H1 (cell line): ENCODE measurements at regions not wholly inside any gene's neighbourhood (a gene's known extent, or its start where the extent isn't known, plus 50 kb on each side); places are given as distances from the start of the nearest gene placed in this dataset.

Experiments
- CTCF ChIA-PET: fragments of 300-600 bp; sonication (Branson Sonifier 250); formaldehyde crosslinking; loops from one replicate; lab custom pipeline; 2021; ENCODE audit not compliant: partially characterized antibody; lab: Charles Lee
- POLR2A ChIA-PET: fragments of 300-600 bp; sonication (Branson Sonifier 250); formaldehyde crosslinking; loops from one replicate; lab custom pipeline; 2021; ENCODE audit warnings: inconsistent platforms; ENCODE audit not compliant: partially characterized antibody; lab: Charles Lee
- DNase-seq, 2 experiments: peaks; one replicate each; pipeline versions ENCODE4 v3.0.0 to v3.0.0-alpha.2; 2010 to 2022; ENCODE audit warnings: low spot score in 2 of 2, low read depth in 1 of 2, mixed read lengths in 1 of 2
- FAIRE-seq: peaks from 2 replicates; lab custom pipeline; 2011; peaks lifted over from hg19 to GRCh38; lab: Jason Lieb, UNC
- H2AFZ ChIP-seq: 2 replicates; pipeline ENCODE4 v1.8.1; 2012; ENCODE audit warnings: low read length, inconsistent platforms
- H2AK5ac ChIP-seq: 2 replicates; pipeline ENCODE4 v1.6.1; 2013; ENCODE audit warnings: low read depth, low read length
- H2BK120ac ChIP-seq: replicated peaks from 2 replicates; pipeline ENCODE3; 2013; ENCODE audit warnings: low read depth, low read length, inconsistent platforms
- H2BK12ac ChIP-seq: 2 replicates; pipeline ENCODE4 v1.6.1; 2013; ENCODE audit warnings: low read depth, low read length
- H2BK15ac ChIP-seq: 2 replicates; pipeline ENCODE4 v1.6.1; 2013; ENCODE audit warnings: low read length
- H2BK20ac ChIP-seq: 2 replicates; pipeline ENCODE4 v1.6.1; 2013; ENCODE audit warnings: low read length
- H2BK5ac ChIP-seq: 2 replicates; pipeline ENCODE4 v1.6.1; 2013; ENCODE audit warnings: low read depth, low read length
- H3K14ac ChIP-seq: 2 replicates; pipeline ENCODE4 v1.6.1; 2013; ENCODE audit warnings: inconsistent platforms; ENCODE audit not compliant: insufficient read length
- H3K18ac ChIP-seq: 2 replicates; pipeline ENCODE4 v1.6.1; 2013; ENCODE audit warnings: low read length; ENCODE audit errors: extremely low read depth
- H3K23ac ChIP-seq: 2 replicates; pipeline ENCODE4 v1.6.1; 2013; ENCODE audit warnings: inconsistent platforms; ENCODE audit not compliant: insufficient read length
- H3K23me2 ChIP-seq: 2 replicates; pipeline ENCODE4 v1.6.1; 2013; ENCODE audit warnings: low read depth, low read length
- H3K27ac ChIP-seq: 2 replicates; pipeline ENCODE4 v1.6.1; 2011; ENCODE audit warnings: low read depth, low read length, inconsistent platforms
- H3K27me3 ChIP-seq, 4 experiments: replicated peaks in 1 of 4; 1 replicate in 1 of 4; 2 replicates in 3 of 4; pipeline versions ENCODE4 v1.6.1 to v1.8.1; 2011 to 2013; ENCODE audit warnings: low read length in 3 of 4, mild to moderate bottlenecking in 3 of 4, inconsistent platforms in 2 of 4, mixed read lengths in 2 of 4, moderate library complexity in 1 of 4; ENCODE audit not compliant: control insufficient read depth in 3 of 4, insufficient read depth in 3 of 4; ENCODE audit errors: extremely low read depth in 1 of 4
- H3K36me3 ChIP-seq, 4 experiments: 2 replicates each; pipeline versions ENCODE4 v1.6.1 to v1.8.1; 2011 to 2013; ENCODE audit warnings: mild to moderate bottlenecking in 4 of 4, low read length in 3 of 4, moderate library complexity in 2 of 4, control low read depth in 1 of 4, inconsistent platforms in 1 of 4; ENCODE audit not compliant: insufficient read depth in 4 of 4, control insufficient read depth in 2 of 4
- H3K4ac ChIP-seq: replicated peaks from 2 replicates; pipeline ENCODE3; 2013; ENCODE audit warnings: low read length, low read depth, mixed read lengths, inconsistent platforms; ENCODE audit not compliant: insufficient read length
- H3K4me1 ChIP-seq, 4 experiments: replicated peaks in 1 of 4; 1 replicate in 1 of 4; 2 replicates in 3 of 4; pipeline versions ENCODE4 v1.6.1 to v1.8.1; 2011 to 2013; ENCODE audit warnings: low read length in 3 of 4, inconsistent platforms in 2 of 4, mixed read lengths in 1 of 4; ENCODE audit not compliant: insufficient read depth in 4 of 4, control insufficient read depth in 3 of 4
- H3K4me2 ChIP-seq, 2 experiments: 2 replicates each; pipeline versions ENCODE4 v1.6.1 to v1.8.1; 2011 to 2013; ENCODE audit warnings: low read depth in 2 of 2, low read length in 2 of 2, control low read depth in 1 of 2, inconsistent platforms in 1 of 2, mild to moderate bottlenecking in 1 of 2; ENCODE audit not compliant: insufficient read depth in 1 of 2
- H3K4me3 ChIP-seq, 4 experiments: fragments of 200-600, 300-600 bp in 1 of 4; sonication (generic), shearing (Covaris generic), sonication (Bioruptor Twin) in 1 of 4; 2 replicates each; pipeline versions ENCODE4 v1.5.1 to v1.8.1; 2011 to 2016; ENCODE audit warnings: low read length in 4 of 4, low read depth in 3 of 4, control low read depth in 2 of 4, inconsistent platforms in 2 of 4, mild to moderate bottlenecking in 2 of 4, mixed read lengths in 1 of 4, moderate library complexity in 1 of 4; ENCODE audit not compliant: insufficient read depth in 2 of 4; ENCODE audit errors: extremely low read depth in 1 of 4
- H3K56ac ChIP-seq: replicated peaks from 2 replicates; pipeline ENCODE3; 2013; ENCODE audit warnings: low read depth, mild to moderate bottlenecking, mixed read lengths, low read length, inconsistent platforms; ENCODE audit not compliant: insufficient read length
- H3K79me1 ChIP-seq: 2 replicates; pipeline ENCODE4 v1.6.1; 2013; ENCODE audit warnings: low read depth, low read length, control low read depth
- H3K79me2 ChIP-seq, 2 experiments: 2 replicates each; pipeline versions ENCODE4 v1.6.1 to v1.8.1; 2012 to 2013; ENCODE audit warnings: low read length in 2 of 2, mild to moderate bottlenecking in 2 of 2, inconsistent platforms in 1 of 2; ENCODE audit not compliant: insufficient read depth in 2 of 2, control insufficient read depth in 1 of 2
- H3K9ac ChIP-seq, 4 experiments: replicated peaks in 1 of 4; 1 replicate in 1 of 4; 2 replicates in 3 of 4; pipeline versions ENCODE4 v1.6.1 to v1.8.1; 2011 to 2013; ENCODE audit warnings: low read depth in 3 of 4, low read length in 3 of 4, control low read depth in 2 of 4, mild to moderate bottlenecking in 2 of 4, moderate library complexity in 2 of 4, inconsistent platforms in 1 of 4; ENCODE audit errors: extremely low read depth in 1 of 4
- H3K9me3 ChIP-seq, 2 experiments: 2 replicates each; pipeline versions ENCODE4 v1.6.1 to v1.8.1; 2012 to 2013; ENCODE audit warnings: mild to moderate bottlenecking in 2 of 2, moderate library complexity in 2 of 2, control low read depth in 1 of 2, inconsistent platforms in 1 of 2, low read depth in 1 of 2, low read length in 1 of 2, mixed read lengths in 1 of 2; ENCODE audit not compliant: insufficient read depth in 2 of 2
- H4K20me1 ChIP-seq, 2 experiments: replicated peaks in 1 of 2; 2 replicates each; pipeline versions ENCODE3 to v1.8.1; 2011 to 2013; ENCODE audit warnings: inconsistent platforms in 2 of 2, low read length in 2 of 2, mild to moderate bottlenecking in 1 of 2; ENCODE audit not compliant: insufficient read depth in 2 of 2, control insufficient read depth in 1 of 2
- H4K5ac ChIP-seq: 2 replicates; pipeline ENCODE4 v1.6.1; 2013; ENCODE audit warnings: low read length, low read depth, mixed read lengths, inconsistent platforms; ENCODE audit not compliant: insufficient read length
- H4K8ac ChIP-seq: 2 replicates; pipeline ENCODE4 v1.8.0; 2013; ENCODE audit warnings: mild to moderate bottlenecking, moderate library complexity, low read length, inconsistent platforms; ENCODE audit not compliant: insufficient read depth; ENCODE audit errors: extremely low read depth
- H4K91ac ChIP-seq: replicated peaks from 2 replicates; pipeline ENCODE3; 2013; ENCODE audit warnings: low read length, mixed read lengths, inconsistent platforms; ENCODE audit not compliant: insufficient read length
- BCL11A ChIP-seq, 2 experiments: IDR thresholded peaks; one replicate each; pipeline ENCODE4 v1.6.1; 2011; ENCODE audit warnings: low read depth in 2 of 2, low read length in 2 of 2, mild to moderate bottlenecking in 2 of 2
- CHD2 ChIP-seq: IDR thresholded peaks from 2 replicates; pipeline ENCODE4 v1.6.1; 2012; ENCODE audit warnings: low read length, improper control_type of control experiment
- EGR1 ChIP-seq: IDR thresholded peaks from 2 replicates; pipeline ENCODE4 v1.6.1; 2011; ENCODE audit warnings: low read depth, low read length, borderline replicate concordance
- EP300 ChIP-seq, 2 experiments: IDR thresholded peaks; 1 replicate in 1 of 2; 2 replicates in 1 of 2; pipeline ENCODE4 v1.6.1; 2011 to 2012; ENCODE audit warnings: low read depth in 2 of 2, low read length in 2 of 2, mild to moderate bottlenecking in 2 of 2, borderline replicate concordance in 1 of 2, inconsistent platforms in 1 of 2, moderate library complexity in 1 of 2
- GTF2F1 ChIP-seq: IDR thresholded peaks from 2 replicates; pipeline ENCODE4 v1.6.1; 2012; ENCODE audit warnings: low read depth, low read length, improper control_type of control experiment, borderline replicate concordance
- PHF8 ChIP-seq: fragments of 200-600 bp; sonication (generic); conservative IDR thresholded peaks from 2 replicates; pipeline ENCODE4 v1.7.1; 2012; ENCODE audit warnings: low read depth, mild to moderate bottlenecking, inconsistent platforms, low read length, moderate library complexity
- POU5F1 ChIP-seq: IDR thresholded peaks from 2 replicates; pipeline ENCODE4 v1.6.1; 2011; ENCODE audit warnings: low read depth, mild to moderate bottlenecking, low read length, moderate library complexity
- RAD21 ChIP-seq, 2 experiments: IDR thresholded peaks in 1 of 2; conservative IDR thresholded peaks in 1 of 2; 2 replicates each; pipeline ENCODE4 v1.6.1; 2011; ENCODE audit warnings: low read depth in 2 of 2, low read length in 2 of 2, improper control_type of control experiment in 1 of 2, inconsistent platforms in 1 of 2, mild to moderate bottlenecking in 1 of 2, moderate library complexity in 1 of 2
- RBBP5 ChIP-seq: IDR thresholded peaks from 2 replicates; pipeline ENCODE4 v1.7.1; 2012; ENCODE audit warnings: low read depth, mild to moderate bottlenecking, inconsistent platforms, low read length, moderate library complexity, borderline replicate concordance
- RNF2 ChIP-seq: fragments of 200-900, 300-1000 bp; sonication (generic); IDR thresholded peaks from 2 replicates; pipeline ENCODE4 v1.7.1; 2016; ENCODE audit warnings: borderline replicate concordance, low read depth, mild to moderate bottlenecking, antibody characterized with exemption, low read length; ENCODE audit not compliant: poor library complexity, severe bottlenecking; ENCODE audit errors: missing control alignments
- RXRA ChIP-seq: IDR thresholded peaks from 2 replicates; pipeline ENCODE4 v1.6.1; 2011; ENCODE audit warnings: low read depth, mild to moderate bottlenecking, low read length, moderate library complexity; ENCODE audit not compliant: insufficient read depth
- TAF7 ChIP-seq: optimal IDR thresholded peaks from 2 replicates; pipeline ENCODE3; 2011; ENCODE audit warnings: low read depth, mild to moderate bottlenecking, inconsistent platforms, low read length, moderate library complexity, borderline replicate concordance
- TEAD4 ChIP-seq: IDR thresholded peaks from 2 replicates; pipeline ENCODE4 v1.6.1; 2012; ENCODE audit warnings: low read depth, low read length, inconsistent platforms, mixed read lengths
- YY1 ChIP-seq: IDR thresholded peaks from 2 replicates; pipeline ENCODE4 v1.6.1; 2011; ENCODE audit warnings: low read depth, mild to moderate bottlenecking, low read length
- WGBS, 2 experiments: shearing (Covaris generic) in 1 of 2; methylation state at CpG; one replicate each; pipeline versions ENCODE4 v1.1.6 to v1.1.7; 2013 to 2015; ENCODE audit warnings: low lambda C conversion rate in 2 of 2, mixed read lengths in 2 of 2, inconsistent platforms in 1 of 2, low coverage in 1 of 2, missing lambda C conversion rate in 1 of 2; ENCODE audit not compliant: insufficient replicate concordance in 2 of 2, insufficient coverage in 1 of 2, insufficient read length in 1 of 2; ENCODE audit errors: extremely low coverage in 1 of 2, missing lambda C conversion rate in 1 of 2; 5-methylcytosine and 5-hydroxymethylcytosine counted together

DNA sequence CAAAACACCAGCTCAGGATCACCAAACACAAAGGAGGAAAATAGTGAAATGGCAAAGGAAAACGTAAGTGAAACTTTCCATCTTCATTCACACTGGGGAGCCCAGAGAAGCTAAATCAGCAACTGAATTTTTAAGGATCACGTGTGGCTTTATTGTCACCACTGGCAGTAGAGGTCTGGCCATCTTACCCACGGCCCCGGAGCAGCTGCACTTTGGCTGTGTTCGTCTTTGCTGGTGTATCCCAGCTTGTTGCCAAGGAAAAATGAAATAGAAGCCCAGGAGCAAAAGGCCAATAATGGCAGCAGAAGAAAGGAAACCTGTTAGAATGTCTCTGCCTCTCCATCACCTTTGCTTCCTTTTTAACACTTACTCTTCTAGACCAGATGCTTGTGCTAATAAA is 274.7 kb downstream of the FOXO1 start:
- DNase-seq (no peak), FAIRE-seq (no peak)
- Histone ChIP-seq H4K91ac (no peak overlapping the region), H2BK120ac (no peak overlapping the region), H3K14ac (no peak overlapping the region), H3K9ac (no peak overlapping the region), H4K20me1 (no peaks in the 10 kb centered on the region), H4K5ac (no peak overlapping the region), H3K36me3 (no peaks in the 10 kb centered on the region), H2BK15ac (no peak overlapping the region), H3K4me3 (no peak overlapping the region), H3K4ac (no peak overlapping the region), H3K9me3 (no peaks in the 10 kb centered on the region), H3K27me3 (no peaks in the 10 kb centered on the region; a peak in 1 of 7 replicates), H3K4me1 (peaks cover 2 to 9% (median 6%) of the 10 kb centered on the region in 4 experiments; a peak in 4 of 7 replicates), H2AK5ac (no peak overlapping the region), H2AFZ (no peak overlapping the region), H3K23me2 (no peaks in the 10 kb centered on the region), H3K79me1 (no peaks in the 10 kb centered on the region), H2BK5ac (no peak overlapping the region), H3K79me2 (no peaks in the 10 kb centered on the region), H3K4me2 (no peak overlapping the region), H3K56ac (no peak overlapping the region), H3K27ac (no peak overlapping the region), H2BK12ac (no peak overlapping the region), H3K23ac (no peak overlapping the region), H4K8ac (no peak overlapping the region), H3K18ac (no peak overlapping the region), H2BK20ac (no peak overlapping the region)
- ChIA-PET CTCF (interaction anchor here (0.8 kb wide), 1 partner anchor 625 kb away, joined by 3 read pairs; no protein-coding TSS in a partner anchor), POLR2A (no interaction called here)
- WGBS, 2 experiments: 91% methylated on average over 5 of the region's 5 CpGs; no CpG with 5 or more reads in 1 of the 2 experiments
- TF ChIP-seq RAD21 (IDR thresholded peaks at IDR 0.05 in 1 of 2, conservative IDR thresholded peaks at IDR 0.05 in 1 of 2; ENCODE audit: low read depth in 2 of 2, low read length in 2 of 2): no peak
- TF ChIP-seq RNF2: no peak
- TF ChIP-seq TAF7: no peak
- no peak for TF ChIP-seq RBBP5
- TF ChIP-seq GTF2F1: no peak
- TF ChIP-seq YY1: no peak
- no peak for TF ChIP-seq RXRA
- TF ChIP-seq PHF8: no peak
- no peak for TF ChIP-seq TEAD4
- no peak for TF ChIP-seq BCL11A (IDR thresholded peaks at IDR 0.05; ENCODE audit: low read depth in 2 of 2, low read length in 2 of 2)
- TF ChIP-seq POU5F1: no peak
- no peak for TF ChIP-seq EP300 (IDR thresholded peaks at IDR 0.05; ENCODE audit: borderline replicate concordance in 1 of 2, low read depth in 2 of 2, low read length in 2 of 2)
- no peak for TF ChIP-seq EGR1
- TF ChIP-seq CHD2: no peak
